ENCODE measurements at regions not wholly inside any gene's neighbourhood (a gene's known extent, or its start where the extent isn't known, plus 50 kb on each side); places are given as distances from the start of the nearest gene placed in this dataset.

DNA sequence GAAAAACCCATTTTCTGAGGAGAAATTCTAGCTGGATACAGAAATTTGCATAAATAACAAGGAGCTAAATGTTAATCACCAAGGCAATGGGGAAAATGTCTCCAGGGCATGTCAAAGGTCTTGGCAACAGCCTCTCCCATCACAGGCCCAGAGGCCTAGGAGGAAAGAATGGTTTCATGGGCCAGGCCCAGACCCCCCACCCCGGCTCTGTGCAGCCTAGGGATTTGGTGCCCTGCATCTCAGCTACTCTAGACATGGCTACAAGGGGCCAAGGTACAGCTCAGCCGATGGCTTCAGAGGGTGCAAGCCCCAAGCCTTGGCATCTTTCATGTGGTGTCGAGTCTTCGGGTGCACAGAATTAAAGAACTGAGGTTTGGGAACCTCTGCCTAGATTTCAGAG lies 321.2 kb upstream of the ID4 start:
- Histone ChIP-seq H3K4me2 (no peak overlapping the region), H2AFZ (ENCODE audit: low read depth) (no peak overlapping the region), H3F3A (replicated peaks; ENCODE audit: insufficient read depth) (no peaks in the 10 kb centered on the region), H3K4me3 (ENCODE audit: low read depth in 2 of 2, low read length in 1 of 2) (no peak overlapping the region), H3K79me2 (ENCODE audit: insufficient read depth) (no peaks in the 10 kb centered on the region), H3K27me3 (ENCODE audit: insufficient read depth) (no peaks in the 10 kb centered on the region), H3K9me3 (no peaks in the 10 kb centered on the region), H3K9me2 (no peaks in the 10 kb centered on the region), H3K4me1 (ENCODE audit: control insufficient read depth in 1 of 2, insufficient read depth in 2 of 2, low read depth in 1 of 2, low read length in 1 of 2) (no peaks in the 10 kb centered on the region), H4K20me1 (ENCODE audit: insufficient read depth) (no peaks in the 10 kb centered on the region), H3K36me3 (replicated peaks in 1 of 2; ENCODE audit: control insufficient read depth in 1 of 2, insufficient read depth in 2 of 2, low read length in 1 of 2) (no peaks in the 10 kb centered on the region), H3K27ac (ENCODE audit: low read depth in 2 of 2, low read length in 1 of 2) (no peak overlapping the region), H3K9ac (no peak overlapping the region)
- TF ChIP-seq MXI1 (IDR thresholded peaks at IDR 0.05; ENCODE audit: low read depth, low read length) = no peak
- TF ChIP-seq NRF1 (IDR thresholded peaks at IDR 0.05; ENCODE audit: low read depth, low read length) = no peak
- no peak for TF ChIP-seq EZH2phosphoT487 (IDR thresholded peaks at IDR 0.05; ENCODE audit: borderline replicate concordance, low read depth)
- no peak for TF ChIP-seq FOSL2 (IDR thresholded peaks at IDR 0.05; ENCODE audit: borderline replicate concordance, low read depth)
- no peak for TF ChIP-seq MEF2A (IDR thresholded peaks at IDR 0.05; ENCODE audit: borderline replicate concordance, low read depth)
- TF ChIP-seq USF1 (IDR thresholded peaks at IDR 0.05; ENCODE audit: borderline replicate concordance, low read depth) = no peak
- no peak for TF ChIP-seq SIN3A (IDR thresholded peaks at IDR 0.05; ENCODE audit: borderline replicate concordance, low read depth, low read length)
- no peak for TF ChIP-seq FOXM1 (IDR thresholded peaks at IDR 0.05; ENCODE audit: low read depth)
- TF ChIP-seq RFX5 (IDR thresholded peaks at IDR 0.05; ENCODE audit: low read length) = no peak
- TF ChIP-seq, protein P1, sequence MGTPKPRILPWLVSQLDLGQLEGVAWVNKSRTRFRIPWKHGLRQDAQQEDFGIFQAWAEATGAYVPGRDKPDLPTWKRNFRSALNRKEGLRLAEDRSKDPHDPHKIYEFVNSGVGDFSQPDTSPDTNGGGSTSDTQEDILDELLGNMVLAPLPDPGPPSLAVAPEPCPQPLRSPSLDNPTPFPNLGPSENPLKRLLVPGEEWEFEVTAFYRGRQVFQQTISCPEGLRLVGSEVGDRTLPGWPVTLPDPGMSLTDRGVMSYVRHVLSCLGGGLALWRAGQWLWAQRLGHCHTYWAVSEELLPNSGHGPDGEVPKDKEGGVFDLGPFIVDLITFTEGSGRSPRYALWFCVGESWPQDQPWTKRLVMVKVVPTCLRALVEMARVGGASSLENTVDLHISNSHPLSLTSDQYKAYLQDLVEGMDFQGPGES (IDR thresholded peaks at IDR 0.05; ENCODE audit: low read depth, low read length) = no peak
- TF ChIP-seq SMC3 (IDR thresholded peaks at IDR 0.05; ENCODE audit: low read depth, low read length) = no peak
- TF ChIP-seq USF2 (IDR thresholded peaks at IDR 0.05; ENCODE audit: borderline replicate concordance, low read depth, low read length) = no peak
- no peak for TF ChIP-seq ZBTB33 (IDR thresholded peaks at IDR 0.05; ENCODE audit: borderline replicate concordance, low read depth)
- TF ChIP-seq, protein P2, sequence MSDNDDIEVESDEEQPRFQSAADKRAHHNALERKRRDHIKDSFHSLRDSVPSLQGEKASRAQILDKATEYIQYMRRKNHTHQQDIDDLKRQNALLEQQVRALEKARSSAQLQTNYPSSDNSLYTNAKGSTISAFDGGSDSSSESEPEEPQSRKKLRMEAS (IDR thresholded peaks at IDR 0.05; ENCODE audit: low read depth) = no peak
- TF ChIP-seq TCF12 (IDR thresholded peaks at IDR 0.05) = no peak
- no peak for TF ChIP-seq JUND (IDR thresholded peaks at IDR 0.05)
- TF ChIP-seq RAD21 (IDR thresholded peaks at IDR 0.05; ENCODE audit: low read length) = no peak
- no peak for TF ChIP-seq ELF1 (IDR thresholded peaks at IDR 0.05)
- no peak for TF ChIP-seq GABPA (IDR thresholded peaks at IDR 0.05; ENCODE audit: low read depth)
- TF ChIP-seq TEAD4 (IDR thresholded peaks at IDR 0.05; ENCODE audit: borderline replicate concordance, insufficient read depth) = no peak
- WGBS (ENCODE audit: low lambda C conversion rate) = no CpG with 5 or more reads among the region's 4 CpGs
- DNase-seq = no peak
- ChIA-PET CTCF (no interaction called here), POLR2A (no interaction called here)
